HEK293T (cell line): ENCODE measurements at regions not wholly inside any gene's neighbourhood (a gene's known extent, or its start where the extent isn't known, plus 50 kb on each side); places are given as distances from the start of the nearest gene placed in this dataset.

ENCODE experiments used
- ARNT ChIP-seq: fragments of 450-650 bp; IDR thresholded peaks from 2 replicates; pipeline ENCODE4 v1.6.1; 2017; ENCODE audit warnings: mild to moderate bottlenecking
- BHLHE40 ChIP-seq: fragments of 450-650 bp; IDR thresholded peaks from 2 replicates; pipeline ENCODE4 v1.6.1; 2016; ENCODE audit warnings: mild to moderate bottlenecking, moderate library complexity, borderline replicate concordance
- ELF4 ChIP-seq: fragments of 450-650 bp; IDR thresholded peaks from 2 replicates; pipeline ENCODE4 v1.6.1; 2017; ENCODE audit warnings: antibody characterized with exemption
- FOXK2 ChIP-seq: fragments of 450-650 bp; IDR thresholded peaks from 2 replicates; pipeline ENCODE4 v1.6.1; 2016; ENCODE audit warnings: mild to moderate bottlenecking
- FOXM1 ChIP-seq: fragments of 450-650 bp; IDR thresholded peaks from 2 replicates; pipeline ENCODE4 v1.6.1; 2017; ENCODE audit warnings: mild to moderate bottlenecking, borderline replicate concordance
- HDGF ChIP-seq: fragments of 450-650 bp; IDR thresholded peaks from 2 replicates; pipeline ENCODE4 v1.6.1; 2017; ENCODE audit warnings: antibody characterized with exemption, borderline replicate concordance
- LEF1 ChIP-seq: fragments of 450-650 bp; IDR thresholded peaks from 2 replicates; pipeline ENCODE4 v1.6.1; 2017; ENCODE audit warnings: mild to moderate bottlenecking, borderline replicate concordance
- NFRKB ChIP-seq: fragments of 450-650 bp; IDR thresholded peaks from 2 replicates; pipeline ENCODE4 v1.6.1; 2016; ENCODE audit warnings: mild to moderate bottlenecking, moderate library complexity
- PKNOX1 ChIP-seq: fragments of 450-650 bp; IDR thresholded peaks from 2 replicates; pipeline ENCODE4 v1.6.1; 2016
- SP1 ChIP-seq: fragments of 450-650 bp; IDR thresholded peaks from 2 replicates; pipeline ENCODE4 v1.6.1; 2017
- SUZ12 ChIP-seq: fragments of 450-650 bp; IDR thresholded peaks from 2 replicates; pipeline ENCODE4 v1.6.1; 2016; ENCODE audit warnings: mild to moderate bottlenecking
- TARDBP ChIP-seq: fragments of 450-650 bp; IDR thresholded peaks from 2 replicates; pipeline ENCODE4 v1.6.1; 2016
- ZNF384 ChIP-seq: fragments of 450-650 bp; IDR thresholded peaks from 2 replicates; pipeline ENCODE4 v1.6.1; 2016

DNA sequence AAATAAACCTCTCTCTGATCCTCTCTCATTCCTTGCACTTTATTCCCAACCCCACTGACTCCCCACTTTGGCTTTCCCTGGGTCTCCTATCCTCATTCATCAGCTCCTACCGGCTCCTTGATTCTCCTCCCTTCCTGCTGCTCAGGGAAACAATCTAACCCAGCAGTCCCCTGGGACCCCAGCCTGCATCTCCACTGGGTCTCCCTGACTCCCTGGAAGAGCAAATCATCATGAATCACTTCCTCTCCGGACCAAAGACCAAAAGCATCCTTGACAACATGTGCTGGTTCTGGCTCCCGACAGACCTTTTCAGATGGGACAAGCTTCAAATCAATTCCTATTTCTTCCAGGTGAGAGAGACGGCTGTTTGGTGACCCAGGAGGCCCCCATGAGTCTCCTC, 76.6 kb downstream of the HSPB8 start:
- TF ChIP-seq ZNF384, result no peak
- TF ChIP-seq FOXK2, result no peak
- no peak for TF ChIP-seq TARDBP
- TF ChIP-seq BHLHE40, result no peak
- TF ChIP-seq ELF4, result no peak
- TF ChIP-seq NFRKB, result no peak
- TF ChIP-seq SP1, result no peak
- TF ChIP-seq HDGF, result no peak
- no peak for TF ChIP-seq SUZ12
- TF ChIP-seq FOXM1, result no peak
- TF ChIP-seq PKNOX1, result no peak
- TF ChIP-seq LEF1, result no peak
- no peak for TF ChIP-seq ARNT
